ENCODE measurements at regions not wholly inside any gene's neighbourhood (a gene's known extent, or its start where the extent isn't known, plus 50 kb on each side); places are given as distances from the start of the nearest gene placed in this dataset.

- DNase-seq (no peak), ATAC-seq (peak in 1 of 4 donors; percentile 62)
- no peaks in the 10 kb centered on the region for H3K36me3 ChIP-seq
- intact Hi-C loops (cut with DNase I), result no loop called here
- 50 to 77% (median 67%) methylated on average over 2 of the region's 2 CpGs for WGBS, 4 donors
- no peak for TF ChIP-seq CTCF (IDR thresholded peaks at IDR 0.05)
- TF ChIP-seq POLR2A (IDR thresholded peaks at IDR 0.05), result no peak
- H3K4me1 ChIP-seq, result no peaks in the 10 kb centered on the region
- H3K9me3 ChIP-seq, result no peaks in the 10 kb centered on the region
- H3K4me3 ChIP-seq, result no peak overlapping the region
- H3K27ac ChIP-seq, result no peak overlapping the region
- peaks cover 0 to 3% (median 0%) of the 10 kb centered on the region in 9 donors for H3K27me3 ChIP-seq
Measured at GRCh38 chrX:96407501-96407900, 277.1 kb upstream of the DIAPH2 start.

- ATAC-seq, result no peak
- no peaks in the 10 kb centered on the region for H3K4me1 ChIP-seq
- no peak for DNase-seq
- no peaks in the 10 kb centered on the region for H3K36me3 ChIP-seq
- no peak overlapping the region for H3K4me3 ChIP-seq
- peaks cover 0 to 3% (median 0%) of the 10 kb centered on the region in 9 donors for H3K27me3 ChIP-seq
- no peaks in the 10 kb centered on the region for H3K9me3 ChIP-seq
- intact Hi-C loops (cut with DNase I), result no loop called here
- no peak overlapping the region for H3K27ac ChIP-seq
- TF ChIP-seq POLR2A (IDR thresholded peaks at IDR 0.05) (no peak), CTCF (IDR thresholded peaks at IDR 0.05) (no peak)
- 59 to 81% (median 71%) methylated on average over 2 of the region's 2 CpGs for WGBS, 4 donors
Measured at GRCh38 chrX:96407981-96408380, 276.7 kb upstream of the DIAPH2 start.

- H3K27me3 ChIP-seq, result no peaks in the 10 kb centered on the region
- intact Hi-C loops (cut with DNase I), result no loop called here
- ATAC-seq (no peak), DNase-seq (no peak)
- H3K4me3 ChIP-seq, result no peak overlapping the region
- H3K4me1 ChIP-seq, result no peaks in the 10 kb centered on the region
- 70 to 91% (median 84%) methylated on average over 2 of the region's 2 CpGs for WGBS, 4 donors
- H3K27ac ChIP-seq, result no peak overlapping the region
- no peaks in the 10 kb centered on the region for H3K36me3 ChIP-seq
- H3K9me3 ChIP-seq, result no peaks in the 10 kb centered on the region
- no peak for TF ChIP-seq CTCF (IDR thresholded peaks at IDR 0.05)
- no peak for TF ChIP-seq POLR2A (IDR thresholded peaks at IDR 0.05)
Measured at GRCh38 chrX:96410927-96411326, 273.7 kb upstream of the DIAPH2 start.

- Histone ChIP-seq H3K27ac (no peak overlapping the region), H3K36me3 (no peaks in the 10 kb centered on the region), H3K9me3 (no peaks in the 10 kb centered on the region), H3K27me3 (no peaks in the 10 kb centered on the region), H3K4me1 (no peaks in the 10 kb centered on the region), H3K4me3 (no peak overlapping the region)
- ATAC-seq (no peak), DNase-seq (no peak)
- TF ChIP-seq POLR2A (IDR thresholded peaks at IDR 0.05) (no peak), CTCF (IDR thresholded peaks at IDR 0.05) (no peak)
- intact Hi-C loops (cut with DNase I), result no loop called here
- 81 to 95% (median 87%) methylated on average over 4 of the region's 4 CpGs for WGBS, 4 donors
Measured at GRCh38 chrX:96417695-96418094, 266.9 kb upstream of the DIAPH2 start.

Measured in heart left ventricle (tissue), 16 donors.